Activated T-cell treated with anti-CD3 and anti-CD28 coated beads, Interleukin-2, amount 50 U/mL, for 4 hours (primary cell): ENCODE measurements at regions not wholly inside any gene's neighbourhood (a gene's known extent, or its start where the extent isn't known, plus 50 kb on each side); places are given as distances from the start of the nearest gene placed in this dataset.
"Not testable (repeated sequence)": the region's sequence is repeated elsewhere in the genome, so short reads cannot be mapped to it uniquely, and the experiment has no call there.

Experiments used
- ATAC-seq, 2 donors: fragments of 200-7000 bp; cut with Tn5 transposase; one replicate each; pipeline ENCODE4 v1.10.0; 2021
- DNase-seq: peaks from one replicate; pipeline ENCODE4 v3.0.0-alpha.2; 2020
- H3K27me3 Mint-ChIP-seq: one replicate; pipeline ENCODE4 v1.8.0; 2021; ENCODE audit warnings: low read depth, mixed read lengths
- H3K36me3 Mint-ChIP-seq: one replicate; pipeline ENCODE4 v1.8.0; 2022; ENCODE audit warnings: mixed read lengths; ENCODE audit not compliant: insufficient read depth
- H3K4me1 Mint-ChIP-seq: one replicate; pipeline ENCODE4 v1.8.0; 2021; ENCODE audit warnings: low read depth, mixed read lengths
- H3K4me3 Mint-ChIP-seq: one replicate; pipeline ENCODE4 v1.8.0; 2021; ENCODE audit warnings: mild to moderate bottlenecking, moderate library complexity, mixed read lengths
- H3K9me3 Mint-ChIP-seq: one replicate; pipeline ENCODE4 v1.8.0; 2021; ENCODE audit warnings: mixed read lengths

DNA sequence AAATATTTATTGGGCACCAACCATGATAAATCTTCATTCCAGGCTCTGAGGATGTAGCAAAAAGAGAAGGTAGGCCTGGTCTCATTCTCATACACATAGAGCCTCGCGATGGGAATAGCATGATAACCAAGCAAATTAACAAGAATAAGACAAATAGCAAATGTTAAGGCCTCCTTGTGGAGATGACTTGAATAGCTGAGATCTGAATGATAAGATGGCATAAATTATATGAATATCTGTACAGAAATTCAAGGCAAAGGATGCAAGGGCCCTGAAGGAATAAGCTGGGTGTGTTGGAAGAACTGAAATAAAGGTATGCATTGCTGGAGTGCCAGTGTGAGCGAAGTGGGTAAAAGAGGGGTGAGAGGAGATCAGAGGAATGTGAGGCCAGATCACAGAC is 114.8 kb downstream of the ALX1 start:
- Mint-ChIP-seq H3K27me3 (no peaks in the 10 kb centered on the region), H3K9me3 (peaks cover 5% of the 10 kb centered on the region), H3K4me1 (no peaks in the 10 kb centered on the region), H3K4me3 (no peak overlapping the region), H3K36me3 (no peaks in the 10 kb centered on the region)
- no peak for ATAC-seq
- no peak for DNase-seq

DNA sequence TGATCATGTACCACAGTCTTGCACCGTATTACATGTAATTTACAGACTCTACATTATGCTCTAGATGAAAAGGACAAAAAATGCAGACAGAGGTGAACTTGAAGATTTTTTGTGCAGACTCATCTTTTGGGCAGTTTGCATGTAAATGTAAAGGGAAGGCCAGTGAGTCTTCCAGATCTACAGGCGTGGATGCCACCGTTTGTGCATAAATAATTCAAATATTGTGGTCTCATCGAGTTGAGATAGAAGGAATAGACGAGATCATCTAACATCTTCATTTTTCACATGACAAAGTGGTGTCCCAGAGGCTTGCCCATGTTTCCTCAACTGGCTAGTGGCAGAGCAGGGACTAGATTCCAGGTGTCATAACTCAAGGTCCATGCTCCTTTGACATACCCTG is 125.2 kb downstream of the ALX1 start:
- DNase-seq (no peak), ATAC-seq (no peak)
- H3K4me3 Mint-ChIP-seq = no peak overlapping the region
- no peaks in the 10 kb centered on the region for H3K36me3 Mint-ChIP-seq
- H3K27me3 Mint-ChIP-seq = no peaks in the 10 kb centered on the region
- no peaks in the 10 kb centered on the region for H3K4me1 Mint-ChIP-seq
- no peaks in the 10 kb centered on the region for H3K9me3 Mint-ChIP-seq

DNA sequence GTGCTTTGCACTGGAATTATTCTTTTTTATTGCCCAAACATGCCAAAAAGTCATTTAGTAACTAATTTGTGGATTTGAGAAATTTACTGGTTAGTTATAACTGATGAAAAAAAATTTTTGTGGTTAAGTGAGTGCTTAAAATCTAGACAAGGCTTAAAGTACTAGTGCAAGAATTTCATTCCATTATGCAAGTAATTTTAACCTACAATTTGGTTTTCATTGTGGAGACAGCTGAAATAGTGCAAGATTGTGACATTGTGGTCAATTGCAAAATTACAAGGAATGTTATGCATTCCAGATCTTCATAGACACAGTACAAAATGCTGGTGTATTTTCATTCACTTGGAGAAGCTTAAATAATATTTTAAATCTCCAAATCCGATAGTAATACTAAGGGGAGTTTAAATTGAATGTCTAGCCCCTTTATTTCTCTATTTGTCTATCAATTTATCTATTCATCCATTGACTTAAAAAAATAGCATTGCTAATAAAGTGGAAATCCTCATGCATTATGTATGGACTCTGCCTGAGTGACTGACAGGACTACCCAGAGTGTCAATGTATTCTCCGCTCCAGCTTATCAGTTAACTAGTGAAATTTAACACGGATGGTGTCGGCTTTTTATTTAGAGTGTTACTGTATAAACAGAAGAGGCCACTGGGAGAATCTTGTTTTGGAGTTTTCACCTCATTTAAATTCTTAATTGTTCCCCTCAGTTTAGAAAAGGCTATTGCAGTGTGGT is 125.9 kb downstream of the ALX1 start:
- DNase-seq (no peak), ATAC-seq (no peak)
- H3K4me1 Mint-ChIP-seq = no peaks in the 10 kb centered on the region
- no peaks in the 10 kb centered on the region for H3K27me3 Mint-ChIP-seq
- H3K36me3 Mint-ChIP-seq = no peaks in the 10 kb centered on the region
- H3K9me3 Mint-ChIP-seq = no peaks in the 10 kb centered on the region
- H3K4me3 Mint-ChIP-seq = no peak overlapping the region

DNA sequence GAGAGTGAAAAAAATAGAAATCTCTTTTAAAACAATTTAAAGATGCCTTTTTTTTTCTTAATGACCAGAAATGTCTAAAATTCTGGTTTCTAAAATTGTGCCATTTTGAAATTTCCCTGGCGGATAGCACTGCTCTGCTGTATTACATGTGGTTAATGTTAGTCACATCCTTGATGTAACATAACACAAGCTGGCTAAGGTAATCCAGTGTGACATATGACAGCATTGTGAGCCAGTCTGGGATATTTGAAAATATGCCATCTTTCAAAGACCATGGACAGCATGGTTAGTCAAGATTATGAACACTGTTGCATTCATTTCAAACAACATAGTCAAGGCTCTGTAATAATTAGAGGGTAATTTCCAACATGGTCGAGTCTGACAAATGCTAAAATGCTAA is 133.2 kb downstream of the ALX1 start:
- Mint-ChIP-seq H3K27me3 (no peaks in the 10 kb centered on the region), H3K9me3 (peaks cover 5% of the 10 kb centered on the region), H3K36me3 (no peaks in the 10 kb centered on the region), H3K4me3 (no peak overlapping the region), H3K4me1 (no peaks in the 10 kb centered on the region)
- ATAC-seq (no peak), DNase-seq (no peak)

DNA sequence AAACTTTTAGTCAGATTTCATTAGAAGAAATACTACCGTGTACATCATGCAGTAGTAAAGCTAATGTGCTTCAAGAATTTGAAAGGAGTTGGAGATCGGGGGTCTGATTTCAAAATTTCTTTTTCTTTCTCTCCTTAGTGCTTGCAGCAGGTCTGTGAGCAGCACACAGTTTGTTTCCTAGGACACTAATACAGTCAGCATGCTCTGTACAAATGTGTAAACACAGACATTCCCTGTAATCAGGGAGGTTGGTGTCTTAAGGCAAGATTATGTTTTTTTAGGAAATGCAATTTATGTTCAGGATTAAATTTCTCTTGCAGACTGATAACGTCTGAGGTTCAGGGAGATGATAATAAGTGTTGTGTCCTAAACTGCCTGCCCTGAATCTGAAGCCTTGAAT is 142.7 kb downstream of the ALX1 start:
- DNase-seq (no peak), ATAC-seq (no peak)
- H3K36me3 Mint-ChIP-seq = no peaks in the 10 kb centered on the region
- no peaks in the 10 kb centered on the region for H3K9me3 Mint-ChIP-seq
- H3K27me3 Mint-ChIP-seq = no peaks in the 10 kb centered on the region
- no peak overlapping the region for H3K4me3 Mint-ChIP-seq
- no peaks in the 10 kb centered on the region for H3K4me1 Mint-ChIP-seq

DNA sequence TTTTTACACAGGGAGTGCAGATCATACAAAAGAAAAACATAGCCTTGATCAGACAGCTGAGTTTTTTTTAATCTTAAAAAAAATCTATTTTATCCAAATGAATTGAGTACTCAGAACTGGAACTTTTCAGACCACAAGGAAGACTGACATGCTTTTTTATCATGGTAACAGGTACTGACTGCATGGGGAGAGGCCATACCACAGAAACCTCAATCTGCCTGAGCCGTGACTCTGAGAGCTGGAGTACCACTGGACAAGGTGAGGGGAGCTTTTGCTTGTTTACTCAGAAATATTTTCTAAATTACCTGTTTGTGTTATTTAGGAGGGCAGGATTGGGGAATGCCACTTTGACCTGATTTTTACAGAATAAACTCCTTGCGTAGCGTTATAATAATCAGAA is 143.9 kb downstream of the ALX1 start:
- Mint-ChIP-seq H3K36me3 (no peaks in the 10 kb centered on the region), H3K4me3 (no peak overlapping the region), H3K4me1 (no peaks in the 10 kb centered on the region), H3K27me3 (no peaks in the 10 kb centered on the region), H3K9me3 (peaks cover 6% of the 10 kb centered on the region)
- ATAC-seq (no peak), DNase-seq (no peak)

DNA sequence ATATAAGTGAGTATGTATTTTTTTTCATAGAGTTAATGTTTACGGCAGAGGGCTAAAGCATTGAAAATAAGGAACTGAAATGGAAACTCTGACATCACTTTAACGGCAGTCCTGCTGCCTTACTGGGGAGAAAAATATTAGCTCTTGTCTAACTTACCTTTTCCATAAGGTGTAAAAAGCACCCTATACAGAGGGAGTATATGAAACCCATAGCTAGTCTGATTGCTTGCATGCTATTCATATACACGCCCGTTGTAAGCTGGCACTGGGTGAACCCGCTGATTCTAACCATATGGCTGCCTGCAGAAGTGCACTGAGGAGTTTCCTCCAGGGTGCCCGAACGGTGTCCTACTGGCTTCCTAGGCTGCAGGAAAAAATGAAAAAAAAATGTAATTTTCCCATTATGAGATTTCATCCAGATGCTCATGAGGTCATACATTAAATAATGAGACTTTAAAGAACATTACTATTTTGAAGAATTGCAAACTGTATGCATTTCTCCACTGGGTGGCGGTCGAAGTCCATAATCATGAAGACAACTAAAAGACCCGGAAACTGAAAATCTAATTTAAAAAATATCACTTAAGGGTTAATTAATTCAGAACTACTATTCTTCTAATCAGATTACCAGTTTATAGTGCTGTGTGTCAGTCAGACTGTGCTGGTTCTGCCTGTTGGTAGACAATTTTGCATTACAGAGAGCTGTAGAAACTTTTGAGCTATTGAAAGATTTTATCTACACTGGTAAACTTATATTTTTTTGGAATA is 144.7 kb downstream of the ALX1 start:
- Mint-ChIP-seq H3K36me3 (no peaks in the 10 kb centered on the region), H3K27me3 (no peaks in the 10 kb centered on the region), H3K4me3 (no peak overlapping the region), H3K9me3 (peaks cover 6% of the 10 kb centered on the region), H3K4me1 (no peaks in the 10 kb centered on the region)
- no peak for DNase-seq
- ATAC-seq = no peak

DNA sequence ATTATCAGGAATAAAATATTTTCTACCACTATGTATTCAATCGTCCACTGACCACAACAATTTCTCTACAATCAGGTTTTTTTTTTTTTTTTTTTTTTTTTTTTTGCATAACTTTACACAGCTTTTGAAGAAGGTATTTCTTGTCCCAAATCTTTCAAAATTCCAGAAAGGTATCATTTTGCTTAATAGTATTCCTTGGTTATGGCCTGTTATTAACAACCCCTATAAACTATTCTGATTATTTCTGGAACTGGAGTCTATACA is 145.3 kb downstream of the ALX1 start:
- no peak for DNase-seq
- Mint-ChIP-seq H3K4me3 (no peak overlapping the region), H3K9me3 (peaks cover 6% of the 10 kb centered on the region), H3K36me3 (no peaks in the 10 kb centered on the region), H3K4me1 (no peaks in the 10 kb centered on the region), H3K27me3 (no peaks in the 10 kb centered on the region)
- no peak for ATAC-seq

DNA sequence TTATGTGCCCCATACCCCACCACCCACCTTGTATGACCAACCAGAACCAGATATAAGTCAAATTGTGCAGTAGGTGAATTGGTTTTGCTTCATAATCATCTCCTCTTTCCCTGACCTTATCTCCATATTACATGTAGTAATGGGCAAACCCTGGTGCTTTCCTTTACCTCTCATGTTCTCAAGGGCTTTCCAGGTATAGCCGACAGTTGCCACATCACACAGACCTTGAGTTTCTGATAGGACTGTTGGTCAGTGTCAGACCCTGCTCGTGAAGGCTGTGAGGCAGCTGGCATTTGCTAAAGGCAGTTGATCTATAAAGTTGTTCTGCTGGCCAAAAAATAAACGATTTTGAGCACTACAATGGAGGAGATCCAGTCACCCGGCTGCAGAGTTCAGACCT is 145.9 kb downstream of the ALX1 start:
- ATAC-seq (no peak), DNase-seq (no peak)
- no peak overlapping the region for H3K4me3 Mint-ChIP-seq
- no peaks in the 10 kb centered on the region for H3K36me3 Mint-ChIP-seq
- peaks cover 6% of the 10 kb centered on the region for H3K9me3 Mint-ChIP-seq
- no peaks in the 10 kb centered on the region for H3K27me3 Mint-ChIP-seq
- H3K4me1 Mint-ChIP-seq = no peaks in the 10 kb centered on the region

DNA sequence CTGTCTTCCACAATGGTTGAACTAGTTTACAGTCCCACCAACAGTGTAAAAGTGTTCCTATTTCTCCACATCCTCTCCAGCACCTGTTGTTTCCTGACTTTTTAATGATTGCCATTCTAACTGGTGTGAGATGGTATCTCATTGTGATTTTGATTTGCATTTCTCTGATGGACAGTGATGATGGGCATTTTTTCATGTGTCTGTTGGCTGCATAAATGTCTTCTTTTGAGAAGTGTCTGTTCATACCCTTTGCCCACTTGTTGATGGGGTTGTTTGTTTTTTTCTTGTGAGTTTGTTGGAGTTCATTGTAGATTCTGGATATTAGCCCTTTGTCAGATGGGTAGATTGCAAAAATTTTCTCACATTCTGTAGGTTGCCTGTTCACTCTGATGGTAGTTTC is 153.1 kb downstream of the ALX1 start:
- H3K27me3 Mint-ChIP-seq, H3K4me3 Mint-ChIP-seq, H3K36me3 Mint-ChIP-seq, ATAC-seq, H3K9me3 Mint-ChIP-seq, DNase-seq, H3K4me1 Mint-ChIP-seq: not testable (repeated sequence)

DNA sequence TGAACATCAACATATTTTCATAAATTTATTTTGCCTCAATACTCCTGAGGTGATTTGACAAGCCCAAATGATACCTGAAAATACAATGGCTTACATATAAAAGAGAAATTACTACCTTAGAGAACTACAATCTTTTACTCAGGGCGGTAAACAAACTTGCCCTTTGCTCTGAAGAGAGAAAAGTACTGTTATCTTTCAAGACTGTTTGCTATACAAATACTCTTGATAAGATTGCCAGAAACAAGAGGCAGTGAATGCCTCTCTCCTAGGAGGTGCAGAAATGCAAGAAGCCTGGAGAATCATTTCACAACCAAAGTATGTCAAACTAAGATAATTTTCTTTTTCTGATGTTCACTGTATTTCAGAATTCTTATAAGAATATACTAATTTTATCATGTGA is 160.3 kb downstream of the ALX1 start:
- Mint-ChIP-seq H3K27me3 (no peaks in the 10 kb centered on the region), H3K4me1 (no peaks in the 10 kb centered on the region), H3K4me3 (no peak overlapping the region), H3K36me3 (no peaks in the 10 kb centered on the region), H3K9me3 (peaks cover 14% of the 10 kb centered on the region)
- DNase-seq (no peak), ATAC-seq (no peak)

DNA sequence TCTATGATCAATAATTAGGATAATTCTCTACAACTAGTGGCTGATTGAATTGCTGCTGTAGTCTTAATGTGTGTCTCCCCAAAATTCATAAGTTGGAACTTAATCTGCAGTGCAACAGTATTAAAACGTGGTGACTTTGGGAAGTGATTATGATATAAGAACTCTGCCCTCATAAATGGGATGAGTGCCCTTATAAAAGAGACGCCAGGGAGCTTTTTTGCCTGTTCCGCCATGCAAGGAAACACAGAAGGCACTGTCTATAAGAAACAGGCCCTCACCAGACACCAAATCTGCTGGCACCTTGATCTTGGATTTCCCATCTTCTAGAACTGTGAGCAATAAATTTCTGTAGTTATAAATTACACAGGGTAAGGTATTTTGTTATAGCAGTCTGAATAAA is 161.0 kb downstream of the ALX1 start:
- peaks cover 14% of the 10 kb centered on the region for H3K9me3 Mint-ChIP-seq
- no peaks in the 10 kb centered on the region for H3K36me3 Mint-ChIP-seq
- ATAC-seq = no peak
- no peaks in the 10 kb centered on the region for H3K4me1 Mint-ChIP-seq
- no peak overlapping the region for H3K4me3 Mint-ChIP-seq
- no peaks in the 10 kb centered on the region for H3K27me3 Mint-ChIP-seq
- DNase-seq = no peak

DNA sequence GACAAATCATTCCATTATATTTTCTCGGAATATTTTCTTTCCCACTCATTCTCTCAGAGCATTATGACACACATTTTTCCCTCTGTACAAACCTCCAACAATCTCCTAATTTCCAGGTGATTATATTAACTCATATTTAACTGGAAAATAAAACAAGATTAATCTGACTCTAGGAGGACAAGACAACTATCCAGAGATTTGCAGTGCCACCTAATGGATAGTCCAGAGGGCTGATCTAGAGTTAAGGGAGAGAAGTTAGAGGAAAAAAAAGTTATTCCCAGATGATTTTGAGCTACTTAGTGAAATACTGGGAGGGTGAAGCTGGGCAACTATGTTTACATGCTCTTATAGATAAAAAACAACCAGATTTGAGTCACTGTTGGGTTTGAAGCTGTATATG is 161.7 kb downstream of the ALX1 start:
- Mint-ChIP-seq H3K4me1 (no peaks in the 10 kb centered on the region), H3K9me3 (peaks cover 14% of the 10 kb centered on the region), H3K4me3 (no peak overlapping the region), H3K36me3 (no peaks in the 10 kb centered on the region), H3K27me3 (no peaks in the 10 kb centered on the region)
- ATAC-seq (no peak), DNase-seq (no peak)

DNA sequence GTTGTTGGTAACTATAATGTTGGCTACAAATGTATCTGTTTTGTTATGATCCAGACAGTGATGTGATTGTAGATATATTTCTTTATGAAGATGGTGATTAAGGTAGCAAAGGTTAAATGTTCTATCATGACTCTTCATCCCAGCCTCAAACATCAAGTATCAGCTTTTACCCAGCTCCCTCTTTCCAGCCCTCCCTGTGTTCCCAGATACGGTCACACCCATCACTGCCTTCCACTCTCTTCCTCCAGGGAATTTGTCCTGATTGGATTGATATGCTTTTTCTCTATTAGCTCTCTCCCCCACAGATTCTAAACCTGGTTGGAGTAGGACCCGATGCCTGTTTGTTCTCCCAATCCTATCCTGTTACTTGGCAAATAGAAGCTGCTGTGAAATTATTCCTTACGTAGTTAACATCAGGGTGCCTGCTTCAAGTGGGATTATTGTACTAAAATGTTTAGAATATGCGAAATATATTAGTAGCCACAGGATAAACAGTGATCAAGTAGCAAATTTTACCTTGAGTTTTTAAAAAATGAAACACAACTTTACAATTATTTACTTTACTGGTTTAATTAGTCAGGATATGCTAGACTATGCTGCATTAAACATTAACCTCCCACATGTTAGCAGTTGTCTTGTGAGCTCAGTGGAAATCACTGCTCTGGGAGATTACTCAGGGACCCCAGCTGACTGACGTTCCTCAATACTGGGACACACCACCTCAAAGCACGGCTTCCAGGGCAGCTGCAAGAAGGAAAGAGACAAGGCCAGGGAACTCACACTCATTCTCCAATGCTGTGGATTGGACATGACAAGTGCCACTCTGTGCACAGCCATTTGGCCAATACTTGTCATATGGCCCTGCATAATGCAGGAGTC is 165.3 kb downstream of the ALX1 start:
- Mint-ChIP-seq H3K9me3 (peaks cover 4% of the 10 kb centered on the region), H3K27me3 (no peaks in the 10 kb centered on the region), H3K36me3 (no peaks in the 10 kb centered on the region), H3K4me3 (no peak overlapping the region), H3K4me1 (no peaks in the 10 kb centered on the region)
- DNase-seq = no peak
- no peak for ATAC-seq

DNA sequence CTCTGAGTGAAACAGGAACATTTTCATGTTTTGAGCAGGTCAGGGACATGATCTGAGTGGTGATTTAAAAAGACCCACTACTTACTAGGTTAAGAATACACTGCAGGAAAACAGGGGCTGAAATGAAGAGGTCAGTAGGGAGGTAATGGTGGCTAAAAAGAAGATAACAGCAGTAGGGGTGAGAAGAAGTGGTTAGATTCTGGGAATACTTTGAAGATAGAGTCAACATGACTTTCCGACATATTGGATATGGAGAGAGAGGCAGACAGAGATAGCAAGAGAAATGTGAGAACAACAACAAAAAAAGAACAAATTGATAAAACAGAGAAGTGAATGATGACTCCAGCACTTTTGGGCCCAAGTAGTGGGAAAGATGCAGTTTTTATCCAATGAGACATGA is 168.0 kb downstream of the ALX1 start:
- no peak for DNase-seq
- H3K36me3 Mint-ChIP-seq = no peaks in the 10 kb centered on the region
- H3K4me1 Mint-ChIP-seq = no peaks in the 10 kb centered on the region
- no peak overlapping the region for H3K4me3 Mint-ChIP-seq
- no peaks in the 10 kb centered on the region for H3K27me3 Mint-ChIP-seq
- H3K9me3 Mint-ChIP-seq = no peaks in the 10 kb centered on the region
- ATAC-seq = no peak
